SKM-1 treated with dmso at 0.1 percent for 144 hours (cell line): ENCODE measurements at regions not wholly inside any gene's neighbourhood (a gene's known extent, or its start where the extent isn't known, plus 50 kb on each side); places are given as distances from the start of the nearest gene placed in this dataset.

Experiments used
- DNase-seq: peaks from one replicate; lab custom pipeline; 2025; ENCODE audit not compliant: unreplicated experiment; lab: John Stamatoyannopoulos, UW

- DNase-seq = no peak
Observed at GRCh38 chr16:85289760-85290625, 177.7 kb upstream of the CIBAR2 start.

- no peak for DNase-seq
Observed at GRCh38 chr16:85290626-85291301, 178.5 kb upstream of the CIBAR2 start.

GRCh38 chr16:85291302-85292148 lies 179.3 kb upstream of the CIBAR2 start:
- peak; percentile 62 for DNase-seq

- DNase-seq = no peak
Observed at GRCh38 chr16:85293458-85293857, 181.2 kb upstream of the CIBAR2 start.

- DNase-seq = no peak
Observed at GRCh38 chr16:85293904-85294642, 181.8 kb upstream of the CIBAR2 start.

GRCh38 chr16:85294810-85295508 lies 182.7 kb upstream of the CIBAR2 start:
- DNase-seq = no peak

GRCh38 chr16:85296859-85297660 lies 184.8 kb upstream of the CIBAR2 start:
- DNase-seq = peak; percentile 28

- DNase-seq = no peak
Observed at GRCh38 chr16:85297881-85298280, 185.6 kb upstream of the CIBAR2 start.

GRCh38 chr16:85300406-85300968 lies 188.2 kb upstream of the CIBAR2 start:
- no peak for DNase-seq

- no peak for DNase-seq
Observed at GRCh38 chr16:85301231-85301630, 189.0 kb upstream of the CIBAR2 start.

- DNase-seq = no peak
Observed at GRCh38 chr16:85302018-85302847, 190.0 kb upstream of the CIBAR2 start.

GRCh38 chr16:85302848-85303353 lies 190.6 kb upstream of the CIBAR2 start:
- no peak for DNase-seq

GRCh38 chr16:85303354-85303883 lies 191.1 kb upstream of the CIBAR2 start:
- DNase-seq = peak; percentile 73

GRCh38 chr16:85304337-85304736 lies 192.1 kb upstream of the CIBAR2 start:
- DNase-seq = no peak

GRCh38 chr16:85306071-85306792 lies 194.0 kb upstream of the CIBAR2 start:
- peak; percentile 73 for DNase-seq

GRCh38 chr16:85306793-85307551 lies 194.7 kb upstream of the CIBAR2 start:
- no peak for DNase-seq
